Erythroblast (primary cell): ENCODE measurements at regions not wholly inside any gene's neighbourhood (a gene's known extent, or its start where the extent isn't known, plus 50 kb on each side); places are given as distances from the start of the nearest gene placed in this dataset.

Experiments
- DNase-seq, 2 experiments: peaks; one replicate each; lab custom pipeline; 2025; lab: John Stamatoyannopoulos, UW
- GATA1 ChIP-seq: IDR thresholded peaks from 2 replicates; pipeline ENCODE4 v1.6.1; 2011; ENCODE audit warnings: low read depth, mild to moderate bottlenecking, control low read depth, low read length, moderate library complexity
- POLR2A ChIP-seq: IDR thresholded peaks from 2 replicates; pipeline ENCODE4 v1.6.1; 2011; ENCODE audit warnings: mild to moderate bottlenecking, low read length

- DNase-seq: no peak
- TF ChIP-seq POLR2A (no peak), GATA1 (no peak)
Measured at GRCh38 chr1:76784502-76784901, 82.8 kb upstream of the ST6GALNAC5 start.

- no peak for TF ChIP-seq GATA1
- no peak for TF ChIP-seq POLR2A
- DNase-seq: no peak
Measured at GRCh38 chr1:76786222-76786621, 81.1 kb upstream of the ST6GALNAC5 start.

- no peak for TF ChIP-seq GATA1
- TF ChIP-seq POLR2A: no peak
- DNase-seq: no peak
Measured at GRCh38 chr1:76793594-76793993, 73.7 kb upstream of the ST6GALNAC5 start.

- DNase-seq: no peak
- TF ChIP-seq GATA1 (no peak), POLR2A (no peak)
Measured at GRCh38 chr1:76799700-76800099, 67.6 kb upstream of the ST6GALNAC5 start.

GRCh38 chr1:76802094-76802493, 65.2 kb upstream of the ST6GALNAC5 start:
- DNase-seq: no peak
- TF ChIP-seq POLR2A: no peak
- TF ChIP-seq GATA1: no peak

GRCh38 chr1:76807543-76808260, 59.6 kb upstream of the ST6GALNAC5 start:
- no peak for DNase-seq
- TF ChIP-seq GATA1: no peak
- TF ChIP-seq POLR2A: no peak
